Ascending aorta (tissue), 2 donors: ENCODE measurements at regions not wholly inside any gene's neighbourhood (a gene's known extent, or its start where the extent isn't known, plus 50 kb on each side); places are given as distances from the start of the nearest gene placed in this dataset.
A peak's percentile ranks its signal among the peaks of the same experiment; 100 is the strongest.

Experiments
- DNase-seq, 2 donors: peaks; one replicate each; pipeline ENCODE4 v3.0.0-alpha.2; 2019; ENCODE audit warnings: low spot score in 2 of 2
- H3K27ac ChIP-seq, 2 donors: fragments of 200-600 bp; sonication (generic); one replicate each; pipeline ENCODE4 v1.5.1; 2016 to 2017; ENCODE audit warnings: mild to moderate bottlenecking in 1 of 2
- H3K27me3 ChIP-seq: fragments of 200-600 bp; sonication (generic); one replicate; pipeline ENCODE4 v1.5.1; 2017
- H3K36me3 ChIP-seq, 2 donors: fragments of 200-600 bp; sonication (generic); one replicate each; pipeline ENCODE4 v1.5.1; 2016
- H3K4me1 ChIP-seq, 2 donors: fragments of 200-600 bp; sonication (generic); one replicate each; pipeline ENCODE4 v1.5.1; 2016 to 2017; ENCODE audit warnings: mild to moderate bottlenecking in 1 of 2
- H3K4me3 ChIP-seq, 2 donors: fragments of 200-600 bp; sonication (generic); one replicate each; pipeline ENCODE4 v1.5.1; 2016 to 2017; ENCODE audit warnings: mild to moderate bottlenecking in 1 of 2
- H3K9me3 ChIP-seq, 2 donors: fragments of 200-600 bp; sonication (generic); one replicate each; pipeline ENCODE4 v1.5.1; 2016
- intact Hi-C: fragments of 100-400 bp; cut with DNase I; formaldehyde crosslinking; loops from one replicate; pipeline ENCODE4 v1.15.1; 2023
- TF ChIP-seq, protein P1 (sequence below), 3 experiments: fragments of 200-600 bp in 2 of 3; fragments of 450-650 bp in 1 of 3; sonication (generic) in 2 of 3; IDR thresholded peaks; one replicate each; pipeline ENCODE4 v1.5.1; 2016 to 2019; ENCODE audit warnings: antibody characterized with exemption in 3 of 3, mild to moderate bottlenecking in 1 of 3, moderate library complexity in 1 of 3

DNA sequence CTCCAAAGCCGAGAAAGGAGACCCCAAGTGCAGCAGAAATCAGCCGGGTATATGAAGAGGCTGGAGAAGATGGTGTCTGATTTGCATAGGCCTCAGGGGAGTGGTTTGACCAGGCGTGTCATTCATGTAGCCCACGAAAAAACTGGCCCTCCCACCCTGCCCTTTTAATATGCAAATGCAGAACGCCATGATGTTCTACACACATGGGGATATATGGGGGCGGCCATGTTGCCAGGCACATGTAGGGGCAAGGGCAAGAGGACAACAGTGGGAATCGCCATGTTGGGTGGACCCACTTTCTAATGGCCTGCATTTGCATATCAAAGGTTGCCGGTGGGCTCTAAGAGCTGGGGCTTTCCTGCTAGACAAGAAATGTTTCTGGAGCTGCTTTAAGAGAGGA, 86.4 kb downstream of the ISX start:
- intact Hi-C loops: no loop called here
- Histone ChIP-seq H3K4me3 (no peak overlapping the region), H3K9me3 (no peaks in the 10 kb centered on the region), H3K27me3 (no peaks in the 10 kb centered on the region), H3K36me3 (no peaks in the 10 kb centered on the region), H3K27ac (no peak overlapping the region), H3K4me1 (no peaks in the 10 kb centered on the region)
- DNase-seq: no peak
- TF ChIP-seq, protein P1, sequence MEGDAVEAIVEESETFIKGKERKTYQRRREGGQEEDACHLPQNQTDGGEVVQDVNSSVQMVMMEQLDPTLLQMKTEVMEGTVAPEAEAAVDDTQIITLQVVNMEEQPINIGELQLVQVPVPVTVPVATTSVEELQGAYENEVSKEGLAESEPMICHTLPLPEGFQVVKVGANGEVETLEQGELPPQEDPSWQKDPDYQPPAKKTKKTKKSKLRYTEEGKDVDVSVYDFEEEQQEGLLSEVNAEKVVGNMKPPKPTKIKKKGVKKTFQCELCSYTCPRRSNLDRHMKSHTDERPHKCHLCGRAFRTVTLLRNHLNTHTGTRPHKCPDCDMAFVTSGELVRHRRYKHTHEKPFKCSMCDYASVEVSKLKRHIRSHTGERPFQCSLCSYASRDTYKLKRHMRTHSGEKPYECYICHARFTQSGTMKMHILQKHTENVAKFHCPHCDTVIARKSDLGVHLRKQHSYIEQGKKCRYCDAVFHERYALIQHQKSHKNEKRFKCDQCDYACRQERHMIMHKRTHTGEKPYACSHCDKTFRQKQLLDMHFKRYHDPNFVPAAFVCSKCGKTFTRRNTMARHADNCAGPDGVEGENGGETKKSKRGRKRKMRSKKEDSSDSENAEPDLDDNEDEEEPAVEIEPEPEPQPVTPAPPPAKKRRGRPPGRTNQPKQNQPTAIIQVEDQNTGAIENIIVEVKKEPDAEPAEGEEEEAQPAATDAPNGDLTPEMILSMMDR (IDR thresholded peaks at IDR 0.05): no peak

DNA sequence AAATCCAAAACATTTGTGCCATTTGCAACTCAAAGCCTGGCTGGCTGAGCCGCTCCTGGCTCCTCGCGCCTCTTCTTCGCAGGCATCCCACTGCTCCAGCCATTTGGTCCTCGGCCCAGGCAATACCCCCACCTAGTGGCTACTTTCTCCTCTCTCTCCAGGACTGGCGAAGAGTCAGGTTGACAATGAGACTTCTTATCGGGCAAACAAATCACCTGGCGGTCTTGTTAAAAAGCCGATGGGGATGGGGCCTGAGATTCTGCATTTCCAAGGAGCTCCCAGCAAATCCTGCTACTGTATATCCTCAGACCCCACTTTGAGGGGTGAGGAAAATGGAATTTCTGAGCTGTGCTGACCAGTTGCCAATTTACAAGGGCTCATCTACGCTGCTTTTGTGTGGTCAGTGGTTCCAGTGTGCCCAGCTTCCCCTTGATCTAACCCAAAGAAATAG, 89.0 kb downstream of the ISX start:
- intact Hi-C loops: no loop called here
- no peaks in the 10 kb centered on the region for H3K27me3 ChIP-seq
- TF ChIP-seq, protein P1 (IDR thresholded peaks at IDR 0.05): peak in 2 of 3 experiments; percentile 28 to 56

DNA sequence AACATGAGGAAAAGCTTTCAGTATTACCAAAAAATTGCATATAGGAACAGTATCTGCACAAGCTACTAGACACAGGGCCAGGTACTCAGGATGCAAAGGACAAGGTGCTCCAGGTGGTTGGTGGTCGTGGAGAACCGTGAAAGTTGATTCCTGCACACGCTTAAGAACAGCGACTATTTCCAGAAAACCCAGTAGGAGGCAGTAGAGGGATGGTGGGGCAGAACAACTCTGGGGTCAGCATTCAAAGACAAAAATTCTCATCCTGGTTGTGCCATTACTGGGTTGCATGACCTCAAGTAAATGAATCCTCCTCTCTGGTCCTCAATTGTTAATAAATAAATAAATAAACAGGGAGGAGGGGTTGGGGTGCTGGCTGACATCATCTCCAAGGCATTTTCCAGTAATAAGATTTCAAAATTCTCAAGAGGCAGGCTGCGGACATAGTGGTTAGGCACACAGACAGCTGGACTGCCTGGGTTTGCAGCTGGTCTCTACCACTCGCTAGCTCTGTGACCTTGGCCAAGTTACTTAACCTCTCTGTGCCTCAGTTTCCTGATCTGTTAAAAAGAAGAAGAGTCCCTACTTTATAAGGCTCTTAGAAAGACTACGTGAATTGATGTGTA, 89.6 kb downstream of the ISX start:
- intact Hi-C loops: no loop called here
- H3K27ac ChIP-seq: no peak overlapping the region
- no peaks in the 10 kb centered on the region for H3K4me1 ChIP-seq
- no peak overlapping the region for H3K4me3 ChIP-seq
- TF ChIP-seq, protein P1 (IDR thresholded peaks at IDR 0.05): no peak
- H3K36me3 ChIP-seq: no peaks in the 10 kb centered on the region
- no peaks in the 10 kb centered on the region for H3K9me3 ChIP-seq
- DNase-seq: no peak
- no peaks in the 10 kb centered on the region for H3K27me3 ChIP-seq

More for the DNA sequence above, 89.0 kb downstream of the ISX start:
- H3K4me1 ChIP-seq: no peaks in the 10 kb centered on the region
- no peak overlapping the region for H3K27ac ChIP-seq
- no peaks in the 10 kb centered on the region for H3K36me3 ChIP-seq
- H3K9me3 ChIP-seq: no peaks in the 10 kb centered on the region
- H3K4me3 ChIP-seq: no peak overlapping the region
- DNase-seq: no peak

DNA sequence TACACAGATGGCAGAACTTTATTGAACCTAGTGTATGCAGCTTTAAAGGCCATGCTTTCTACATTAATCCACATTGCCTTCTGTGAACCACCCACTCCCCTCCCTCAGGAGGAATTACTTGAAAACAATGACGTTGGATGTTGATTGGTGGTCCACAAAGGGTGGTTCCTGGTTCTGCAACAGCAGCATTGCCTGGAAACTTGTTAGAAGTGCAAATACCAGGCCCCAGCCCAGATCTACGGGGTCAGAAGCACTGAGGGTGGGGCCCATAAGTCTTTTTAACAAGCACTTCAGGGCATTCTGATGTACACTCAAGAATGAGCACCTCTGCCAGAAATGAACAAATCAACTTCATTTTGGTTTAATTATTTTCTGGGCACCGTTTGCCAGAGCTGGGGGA, 91.0 kb downstream of the ISX start:
- Histone ChIP-seq H3K4me3 (no peak overlapping the region), H3K4me1 (no peaks in the 10 kb centered on the region), H3K27ac (no peak overlapping the region), H3K36me3 (no peaks in the 10 kb centered on the region), H3K9me3 (no peaks in the 10 kb centered on the region), H3K27me3 (no peaks in the 10 kb centered on the region)
- intact Hi-C loops: no loop called here
- TF ChIP-seq, protein P1 (IDR thresholded peaks at IDR 0.05): no peak
- DNase-seq: peak in 1 of 2 donors; percentile 11

DNA sequence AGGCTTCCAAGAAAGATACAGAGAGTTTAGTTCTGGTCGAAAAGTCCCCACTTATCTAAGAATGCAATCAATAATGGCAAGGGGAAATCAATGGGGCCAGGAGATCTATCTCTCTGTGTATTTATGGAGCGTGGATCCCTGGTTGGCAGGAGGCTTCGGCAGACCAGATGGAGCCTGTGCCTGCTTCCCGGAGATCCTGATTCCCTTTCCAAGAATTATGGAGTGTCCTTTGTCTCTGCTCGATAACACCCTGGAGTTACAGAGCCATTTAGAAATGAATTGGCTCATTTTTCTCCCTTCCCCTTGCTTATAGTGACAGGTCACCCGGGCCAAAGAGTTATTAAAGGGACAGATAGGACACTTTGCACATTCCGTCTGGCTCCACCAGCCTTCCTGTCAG, 92.4 kb downstream of the ISX start:
- TF ChIP-seq, protein P1 (IDR thresholded peaks at IDR 0.05): no peak
- Histone ChIP-seq H3K27ac (no peak overlapping the region), H3K9me3 (no peaks in the 10 kb centered on the region), H3K4me1 (no peaks in the 10 kb centered on the region), H3K4me3 (no peak overlapping the region), H3K27me3 (no peaks in the 10 kb centered on the region), H3K36me3 (no peaks in the 10 kb centered on the region)
- intact Hi-C loops: no loop called here
- no peak for DNase-seq

DNA sequence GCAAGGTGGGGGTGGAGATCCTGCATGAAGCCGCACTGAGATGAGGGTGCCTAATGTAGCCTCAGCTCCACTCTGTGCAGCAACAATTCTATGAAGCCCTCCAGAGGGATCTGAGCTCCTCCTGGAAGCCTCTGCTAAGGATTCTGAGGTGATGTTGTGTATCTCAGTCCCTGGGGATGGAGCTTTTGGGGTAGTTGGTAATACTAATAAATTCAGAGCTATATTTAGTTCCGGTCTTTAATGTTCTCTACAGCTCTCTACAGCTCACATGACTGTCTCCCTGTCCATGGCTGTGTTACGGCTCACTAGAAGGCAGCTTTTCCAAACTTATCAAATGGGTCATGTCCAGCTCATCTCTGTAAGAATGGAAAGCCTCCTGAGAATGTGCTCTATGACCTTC, 93.4 kb downstream of the ISX start:
- intact Hi-C loops: no loop called here
- no peak overlapping the region for H3K4me3 ChIP-seq
- no peak for DNase-seq
- no peaks in the 10 kb centered on the region for H3K4me1 ChIP-seq
- no peaks in the 10 kb centered on the region for H3K27me3 ChIP-seq
- H3K36me3 ChIP-seq: no peaks in the 10 kb centered on the region
- TF ChIP-seq, protein P1 (IDR thresholded peaks at IDR 0.05): no peak
- H3K27ac ChIP-seq: no peak overlapping the region
- H3K9me3 ChIP-seq: no peaks in the 10 kb centered on the region
